ENCODE measurements at regions not wholly inside any gene's neighbourhood (a gene's known extent, or its start where the extent isn't known, plus 50 kb on each side); places are given as distances from the start of the nearest gene placed in this dataset.
"Not testable (repeated sequence)": the region's sequence is repeated elsewhere in the genome, so short reads cannot be mapped to it uniquely, and the experiment has no call there.

GRCh38 chr3:189385880-189386279 is 214.1 kb downstream of the TPRG1 start:
- H4K20me1 ChIP-seq (ENCODE audit: control insufficient read depth, insufficient read depth); intact Hi-C loops (cut with micrococcal nuclease; ENCODE audit: unreplicated experiment); H3K4me3 ChIP-seq; H3K4me2 ChIP-seq (ENCODE audit: control insufficient read depth, insufficient read depth); SMC1A ChIA-PET (ENCODE audit: uncharacterized antibody, unreplicated experiment); H3K36me3 ChIP-seq (ENCODE audit: control insufficient read depth in 2 of 2, insufficient read depth in 2 of 2, low read length in 1 of 2); H3K4me1 ChIP-seq (ENCODE audit: control insufficient read depth, insufficient read depth, low read length); BruUV-seq (replicated peaks); POLR2A ChIA-PET; H2AFZ ChIP-seq (ENCODE audit: control insufficient read depth, low read depth, low read length); H3K27ac ChIP-seq (ENCODE audit: control insufficient read depth, insufficient read depth); CTCF ChIA-PET; FAIRE-seq; H3K27me3 ChIP-seq (replicated peaks in 1 of 2; ENCODE audit: control insufficient read depth in 2 of 2, insufficient read depth in 2 of 2, low read length in 1 of 2); H3K79me2 ChIP-seq (ENCODE audit: control insufficient read depth, insufficient read depth, low read length); H3K9me3 ChIP-seq (replicated peaks; ENCODE audit: control insufficient read depth, insufficient read depth, low read length); ATAC-seq; in situ Hi-C loops (cut with MboI); H3K9ac ChIP-seq (ENCODE audit: control insufficient read depth, insufficient read depth, low read length); DNase-seq (ENCODE audit: low read depth, low spot score); RAD21 ChIA-PET (ENCODE audit: unreplicated experiment): not testable (repeated sequence)
- 40% methylated on average over 1 of the region's 1 CpG for WGBS (ENCODE audit: insufficient coverage, insufficient replicate concordance, low lambda C conversion rate, missing lambda C conversion rate)
- peak; percentile 54; the same call in 1 of the 2 replicates for TF ChIP-seq ATF7 (IDR thresholded peaks at IDR 0.05; ENCODE audit: low read depth)

GRCh38 chr3:189386739-189387138 is 215.0 kb downstream of the TPRG1 start:
- ATAC-seq (no peak), DNase-seq (ENCODE audit: low read depth, low spot score) (no peak), FAIRE-seq (no peak)
- POLR2A ChIA-PET = no interaction called here
- RAD21 ChIA-PET (ENCODE audit: unreplicated experiment) = no interaction called here
- Histone ChIP-seq H3K27me3 (replicated peaks in 1 of 2; ENCODE audit: control insufficient read depth in 2 of 2, insufficient read depth in 2 of 2, low read length in 1 of 2) (no peaks in the 10 kb centered on the region), H3K9me3 (replicated peaks; ENCODE audit: control insufficient read depth, insufficient read depth, low read length) (peaks cover 3% of the 10 kb centered on the region; the same call in 2 of the 3 replicates), H3K9ac (ENCODE audit: control insufficient read depth, insufficient read depth, low read length) (no peak overlapping the region), H3K36me3 (ENCODE audit: control insufficient read depth in 2 of 2, insufficient read depth in 2 of 2, low read length in 1 of 2) (no peaks in the 10 kb centered on the region), H4K20me1 (ENCODE audit: control insufficient read depth, insufficient read depth) (no peaks in the 10 kb centered on the region), H2AFZ (ENCODE audit: control insufficient read depth, low read depth, low read length) (no peak overlapping the region), H3K27ac (ENCODE audit: control insufficient read depth, insufficient read depth) (no peak overlapping the region), H3K79me2 (ENCODE audit: control insufficient read depth, insufficient read depth, low read length) (no peaks in the 10 kb centered on the region), H3K4me2 (ENCODE audit: control insufficient read depth, insufficient read depth) (no peak overlapping the region), H3K4me3 (no peak overlapping the region), H3K4me1 (ENCODE audit: control insufficient read depth, insufficient read depth, low read length) (no peaks in the 10 kb centered on the region)
- CTCF ChIA-PET = no interaction called here
- BruUV-seq (replicated peaks) = no TSS peak
- in situ Hi-C loops (cut with MboI) (no loop called here), intact Hi-C loops (cut with micrococcal nuclease; ENCODE audit: unreplicated experiment) (no loop called here)
- WGBS (ENCODE audit: insufficient coverage, insufficient replicate concordance, low lambda C conversion rate, missing lambda C conversion rate) = 97% methylated on average over 3 of the region's 3 CpGs
- no peak for TF ChIP-seq ZNF622 (IDR thresholded peaks at IDR 0.05)
- TF ChIP-seq PRDM15 (CRISPR knock-in tag; IDR thresholded peaks at IDR 0.05) = no peak
- no peak for TF ChIP-seq ZSCAN29 (IDR thresholded peaks at IDR 0.05)
- no peak for TF ChIP-seq BCLAF1 (IDR thresholded peaks at IDR 0.05)
- TF ChIP-seq TCF3 (IDR thresholded peaks at IDR 0.05; ENCODE audit: borderline replicate concordance, insufficient read depth, low read depth, low read length) = no peak
- SMC1A ChIA-PET (ENCODE audit: uncharacterized antibody, unreplicated experiment) = no interaction called here

Measured in GM12878 (cell line).